Activated T-cell treated with anti-CD3 and anti-CD28 coated beads for 48 hours (primary cell): ENCODE measurements at regions not wholly inside any gene's neighbourhood (a gene's known extent, or its start where the extent isn't known, plus 50 kb on each side); places are given as distances from the start of the nearest gene placed in this dataset.

Experiments
- DNase-seq: peaks from one replicate; pipeline ENCODE4 v3.0.0-alpha.2; 2020; ENCODE audit warnings: low read depth

DNA sequence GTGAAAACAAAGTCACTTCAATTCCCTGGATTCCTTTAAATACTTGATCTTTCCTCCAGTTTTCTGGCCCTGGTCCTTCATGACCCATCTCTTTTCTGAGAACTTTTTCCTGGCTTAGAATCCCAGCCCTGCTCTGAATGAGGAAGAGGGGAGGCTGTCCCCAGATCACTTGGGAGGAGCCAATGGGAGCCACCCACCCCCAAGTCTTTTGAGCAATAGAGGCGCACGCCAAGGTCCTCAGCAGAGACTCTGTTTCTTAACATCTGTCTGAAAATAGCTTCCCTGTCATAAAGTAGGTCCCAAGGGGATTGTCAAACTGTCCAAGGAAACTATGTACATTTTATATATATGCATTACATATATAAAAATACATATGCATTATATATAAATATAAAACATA lies 126.8 kb downstream of the ADRA2A start:
- no peak for DNase-seq

- no peak for DNase-seq
Observed at GRCh38 chr10:111204838-111205237, 128.0 kb downstream of the ADRA2A start.

GRCh38 chr10:111206521-111206920 lies 129.7 kb downstream of the ADRA2A start:
- DNase-seq = no peak

- peak; percentile 8 for DNase-seq
Observed at GRCh38 chr10:111207500-111207899, 130.7 kb downstream of the ADRA2A start.

DNA sequence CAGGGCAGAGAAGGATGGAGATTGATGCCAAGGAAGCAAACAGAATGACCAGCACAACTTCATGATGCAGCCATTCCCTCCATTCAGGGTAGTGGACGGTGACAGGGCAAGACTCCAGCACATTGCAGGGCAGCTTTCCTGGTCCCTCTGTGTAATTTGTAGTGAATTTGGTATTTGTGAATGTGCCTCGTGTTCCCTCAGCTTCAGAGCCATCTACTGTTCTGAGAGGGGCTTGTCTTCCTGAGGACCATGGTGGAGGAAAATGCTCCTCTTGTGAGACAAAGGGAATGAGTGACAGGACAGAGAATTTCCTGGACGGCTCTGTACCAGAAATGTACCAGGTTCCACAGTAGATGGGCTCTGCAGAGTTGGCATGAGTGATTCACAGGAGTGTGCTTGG lies 132.1 kb downstream of the ADRA2A start:
- no peak for DNase-seq

- no peak for DNase-seq
Observed at GRCh38 chr10:111209692-111210091, 132.9 kb downstream of the ADRA2A start.

GRCh38 chr10:111211241-111211640 lies 134.4 kb downstream of the ADRA2A start:
- no peak for DNase-seq

- DNase-seq = no peak
Observed at GRCh38 chr10:111211706-111212105, 134.9 kb downstream of the ADRA2A start.

- no peak for DNase-seq
Observed at GRCh38 chr10:111221682-111222480, 145.1 kb downstream of the ADRA2A start.

DNA sequence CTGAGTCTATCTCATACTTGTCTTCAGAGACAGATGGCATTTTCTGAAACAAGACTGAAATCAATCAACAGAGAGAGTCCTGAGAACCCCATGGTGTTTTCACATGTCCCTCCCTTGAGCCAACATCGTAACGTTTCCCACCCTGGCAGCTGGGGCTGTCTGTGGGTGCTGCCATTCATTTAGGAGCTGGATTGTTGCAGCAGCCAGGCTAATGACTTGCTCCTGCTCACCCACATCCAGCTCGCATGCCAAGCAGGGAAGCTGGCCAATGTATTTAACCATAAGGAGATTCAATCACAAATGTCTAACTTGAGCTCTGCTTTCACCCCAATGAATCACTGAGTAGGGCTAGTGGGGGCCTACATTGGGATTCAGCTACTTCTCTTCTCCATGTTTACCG lies 146.1 kb downstream of the ADRA2A start:
- no peak for DNase-seq

DNA sequence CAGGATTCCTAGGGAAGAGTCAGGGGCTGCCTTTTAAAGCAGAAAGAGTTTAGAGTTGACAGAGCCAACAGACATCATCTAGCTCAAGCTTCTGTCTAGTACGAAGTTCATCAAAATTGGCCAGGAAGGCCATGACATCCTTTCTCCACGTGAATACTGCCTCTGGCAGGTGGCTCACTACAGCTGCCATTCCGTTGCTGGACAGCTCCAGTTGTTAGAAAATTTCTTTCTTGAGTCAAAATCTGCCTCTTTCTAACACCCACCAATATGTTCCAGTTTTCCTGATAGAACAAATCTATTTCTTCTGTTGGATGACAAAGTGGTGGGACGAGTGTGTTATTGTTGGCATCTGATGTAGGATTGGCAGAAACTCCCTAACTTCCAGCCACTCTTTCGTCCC lies 154.9 kb downstream of the ADRA2A start:
- DNase-seq = no peak

- DNase-seq = no peak
Observed at GRCh38 chr10:111233439-111233838, 156.6 kb downstream of the ADRA2A start.

- no peak for DNase-seq
Observed at GRCh38 chr10:111234234-111234913, 157.5 kb downstream of the ADRA2A start.

DNA sequence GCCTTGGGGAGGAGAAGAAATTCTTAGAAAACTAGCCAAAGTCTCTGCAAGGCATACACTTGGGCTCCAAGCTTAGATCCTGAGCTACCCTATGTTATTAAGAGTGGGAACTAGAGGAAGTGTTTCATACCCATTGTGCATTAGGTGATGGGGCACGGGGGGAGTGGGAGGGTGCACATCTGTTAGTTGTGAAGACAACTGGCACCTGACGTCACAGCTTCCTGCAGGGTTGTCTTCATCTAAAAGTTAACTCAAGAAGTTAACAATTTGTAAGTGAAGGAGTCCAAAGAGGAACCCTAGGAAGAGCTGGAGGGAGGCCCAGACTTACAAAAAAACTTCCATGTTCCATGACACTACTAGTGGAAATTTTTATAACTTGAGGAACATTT lies 158.1 kb downstream of the ADRA2A start:
- DNase-seq = no peak

DNA sequence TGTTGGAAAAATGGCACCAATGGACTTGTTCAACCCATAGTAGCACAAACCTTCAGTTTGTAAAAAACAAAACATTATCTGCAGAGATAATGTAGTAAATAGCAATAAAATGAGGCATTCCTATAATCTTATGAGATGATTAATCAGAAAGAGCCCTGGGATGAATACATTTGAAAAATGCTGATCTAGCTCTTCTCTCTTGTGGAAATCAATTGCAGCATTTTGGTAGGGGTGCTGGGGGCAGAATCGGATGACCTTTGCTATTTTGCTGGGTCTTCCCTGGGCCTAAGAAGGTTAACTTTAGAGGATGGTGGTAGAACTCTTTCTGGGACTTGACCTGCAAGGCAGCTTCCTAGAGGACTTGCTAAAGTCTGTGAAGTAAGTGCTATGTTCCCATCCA lies 163.5 kb downstream of the ADRA2A start:
- DNase-seq = no peak

GRCh38 chr10:111243126-111243525 lies 166.3 kb downstream of the ADRA2A start:
- no peak for DNase-seq

GRCh38 chr10:111246136-111246535 lies 169.3 kb downstream of the ADRA2A start:
- DNase-seq = no peak

GRCh38 chr10:111246814-111247452 lies 170.1 kb downstream of the ADRA2A start:
- DNase-seq = no peak

GRCh38 chr10:111247781-111248389 lies 171.1 kb downstream of the ADRA2A start:
- no peak for DNase-seq

GRCh38 chr10:111249925-111250324 lies 173.1 kb downstream of the ADRA2A start:
- no peak for DNase-seq

DNA sequence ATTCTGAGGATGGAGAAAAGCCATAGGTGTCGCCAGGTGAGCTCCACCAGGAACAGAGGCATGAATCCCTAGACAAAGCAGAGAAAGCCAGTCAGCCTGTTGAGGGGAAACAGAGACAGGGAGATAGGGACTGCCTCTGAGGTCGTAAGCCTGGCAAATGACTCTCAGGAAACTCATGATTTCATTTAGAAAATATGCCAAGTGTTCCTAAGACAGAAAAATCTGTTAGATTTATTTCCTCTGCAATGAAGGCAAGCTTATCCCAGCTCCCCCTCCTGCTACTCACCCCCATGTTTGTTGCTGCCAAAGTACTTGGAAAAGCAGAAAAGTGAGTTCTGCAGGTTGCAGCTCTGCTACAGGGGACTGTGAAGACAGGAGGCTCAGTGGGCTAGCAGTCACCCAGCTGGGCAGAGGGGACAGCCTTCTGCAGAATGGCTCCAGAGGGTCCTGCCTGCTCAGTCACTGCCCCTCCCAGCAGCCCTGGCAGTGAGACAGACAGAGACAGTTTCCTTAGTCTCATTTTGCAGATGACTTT lies 184.3 kb downstream of the ADRA2A start:
- DNase-seq = no peak

- DNase-seq = no peak
Observed at GRCh38 chr10:111265341-111265740, 188.5 kb downstream of the ADRA2A start.
